ENCODE measurements at regions not wholly inside any gene's neighbourhood (a gene's known extent, or its start where the extent isn't known, plus 50 kb on each side); places are given as distances from the start of the nearest gene placed in this dataset.

GRCh38 chr5:38099205-38100168 is 158.9 kb upstream of the EGFLAM start:
- in situ Hi-C loops (cut with MboI; ENCODE audit: low sequenced_read_pairs in 4 of 4) (no loop called here), intact Hi-C loops (cut with DNase I; ENCODE audit: low total_unique reads) (no loop called here)
- Histone ChIP-seq H3K4me1 (no peaks in the 10 kb centered on the region), H3K27me3 (no peaks in the 10 kb centered on the region), H3K9me3 (no peaks in the 10 kb centered on the region), H3K4me3 (no peak overlapping the region), H3K36me3 (no peaks in the 10 kb centered on the region), H3K27ac (no peak overlapping the region)
- ATAC-seq (no peak), DNase-seq (no peak)
- TF ChIP-seq, protein P1, sequence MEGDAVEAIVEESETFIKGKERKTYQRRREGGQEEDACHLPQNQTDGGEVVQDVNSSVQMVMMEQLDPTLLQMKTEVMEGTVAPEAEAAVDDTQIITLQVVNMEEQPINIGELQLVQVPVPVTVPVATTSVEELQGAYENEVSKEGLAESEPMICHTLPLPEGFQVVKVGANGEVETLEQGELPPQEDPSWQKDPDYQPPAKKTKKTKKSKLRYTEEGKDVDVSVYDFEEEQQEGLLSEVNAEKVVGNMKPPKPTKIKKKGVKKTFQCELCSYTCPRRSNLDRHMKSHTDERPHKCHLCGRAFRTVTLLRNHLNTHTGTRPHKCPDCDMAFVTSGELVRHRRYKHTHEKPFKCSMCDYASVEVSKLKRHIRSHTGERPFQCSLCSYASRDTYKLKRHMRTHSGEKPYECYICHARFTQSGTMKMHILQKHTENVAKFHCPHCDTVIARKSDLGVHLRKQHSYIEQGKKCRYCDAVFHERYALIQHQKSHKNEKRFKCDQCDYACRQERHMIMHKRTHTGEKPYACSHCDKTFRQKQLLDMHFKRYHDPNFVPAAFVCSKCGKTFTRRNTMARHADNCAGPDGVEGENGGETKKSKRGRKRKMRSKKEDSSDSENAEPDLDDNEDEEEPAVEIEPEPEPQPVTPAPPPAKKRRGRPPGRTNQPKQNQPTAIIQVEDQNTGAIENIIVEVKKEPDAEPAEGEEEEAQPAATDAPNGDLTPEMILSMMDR (IDR thresholded peaks at IDR 0.05 in 4 of 5, conservative IDR thresholded peaks at IDR 0.05 in 1 of 5), result no peak
- TF ChIP-seq POLR2A (IDR thresholded peaks at IDR 0.05), result no peak

DNA sequence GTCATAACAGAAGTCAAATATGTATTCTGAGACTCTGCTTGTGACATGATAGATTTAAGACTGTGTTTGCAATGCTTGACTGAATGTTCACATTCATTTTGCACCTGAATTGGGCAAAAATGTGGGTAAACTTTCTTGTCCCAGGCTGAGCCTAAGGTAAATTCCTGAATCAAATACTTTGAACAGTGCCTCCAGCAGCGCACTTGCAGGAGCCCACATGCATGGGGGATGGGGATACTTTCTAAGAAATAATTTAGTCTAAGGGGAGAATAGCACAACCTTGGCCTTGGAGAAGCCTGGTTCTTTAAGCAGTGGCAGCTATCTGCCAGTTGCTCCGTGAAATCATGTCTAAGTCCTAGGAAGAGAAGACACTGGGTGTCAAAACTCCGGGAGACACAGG is 163.5 kb upstream of the EGFLAM start:
- intact Hi-C loops (cut with DNase I; ENCODE audit: low total_unique reads), result no loop called here

GRCh38 chr5:38093855-38094254 is 164.5 kb upstream of the EGFLAM start:
- ATAC-seq (no peak), DNase-seq (no peak)
- intact Hi-C loops (cut with DNase I; ENCODE audit: low total_unique reads) (no loop called here), in situ Hi-C loops (cut with MboI; ENCODE audit: low sequenced_read_pairs in 4 of 4) (no loop called here)
- no peak overlapping the region for H3K27ac ChIP-seq
- TF ChIP-seq POLR2A (IDR thresholded peaks at IDR 0.05), result no peak
- TF ChIP-seq, protein P1 (IDR thresholded peaks at IDR 0.05 in 4 of 5, conservative IDR thresholded peaks at IDR 0.05 in 1 of 5), result no peak
- no peaks in the 10 kb centered on the region for H3K36me3 ChIP-seq
- H3K27me3 ChIP-seq, result no peaks in the 10 kb centered on the region
- no peak overlapping the region for H3K4me3 ChIP-seq
- no peaks in the 10 kb centered on the region for H3K9me3 ChIP-seq
- no peaks in the 10 kb centered on the region for H3K4me1 ChIP-seq

More for the DNA sequence above, 163.5 kb upstream of the EGFLAM start:
- Histone ChIP-seq H3K27me3 (no peaks in the 10 kb centered on the region), H3K27ac (no peak overlapping the region), H3K36me3 (no peaks in the 10 kb centered on the region), H3K9me3 (no peaks in the 10 kb centered on the region), H3K4me1 (no peaks in the 10 kb centered on the region), H3K4me3 (no peak overlapping the region)
- TF ChIP-seq, protein P1 (IDR thresholded peaks at IDR 0.05 in 4 of 5, conservative IDR thresholded peaks at IDR 0.05 in 1 of 5), result no peak
- no peak for TF ChIP-seq POLR2A (IDR thresholded peaks at IDR 0.05)
- in situ Hi-C loops (cut with MboI; ENCODE audit: low sequenced_read_pairs in 4 of 4), result no loop called here
- DNase-seq (no peak), ATAC-seq (no peak)

DNA sequence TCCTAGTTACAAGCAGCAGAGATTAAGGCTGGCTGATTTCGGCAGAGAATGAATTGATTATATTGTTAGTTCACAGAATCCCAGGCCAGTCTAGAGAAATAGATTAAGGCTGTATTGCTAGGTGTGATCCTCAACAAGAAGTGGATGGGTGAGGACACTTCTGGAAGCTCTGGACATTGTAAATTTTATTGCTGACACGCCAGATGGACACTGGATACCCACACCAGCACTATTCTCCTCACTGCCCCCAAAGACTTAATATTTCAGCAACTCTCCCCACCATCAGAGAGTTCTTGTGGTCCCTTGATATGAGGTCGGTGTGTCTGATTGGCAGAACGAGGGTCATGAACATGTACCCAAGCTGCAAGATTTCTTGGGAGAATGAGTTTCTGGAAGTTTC is 171.6 kb upstream of the EGFLAM start:
- Histone ChIP-seq H3K9me3 (no peaks in the 10 kb centered on the region), H3K36me3 (no peaks in the 10 kb centered on the region), H3K27me3 (no peaks in the 10 kb centered on the region), H3K27ac (no peak overlapping the region), H3K4me1 (no peaks in the 10 kb centered on the region), H3K4me3 (no peak overlapping the region)
- TF ChIP-seq, protein P1 (IDR thresholded peaks at IDR 0.05 in 4 of 5, conservative IDR thresholded peaks at IDR 0.05 in 1 of 5), result no peak
- no peak for TF ChIP-seq POLR2A (IDR thresholded peaks at IDR 0.05)
- DNase-seq, result no peak
- intact Hi-C loops (cut with DNase I; ENCODE audit: low total_unique reads), result no loop called here
- in situ Hi-C loops (cut with MboI; ENCODE audit: low sequenced_read_pairs in 4 of 4), result no loop called here
- ATAC-seq, result no peak

All from gastrocnemius medialis (tissue), 4 donors.